ENCODE measurements at regions not wholly inside any gene's neighbourhood (a gene's known extent, or its start where the extent isn't known, plus 50 kb on each side); places are given as distances from the start of the nearest gene placed in this dataset.

- no peak for DNase-seq
Observed at GRCh38 chr15:39095218-39095879, 485.5 kb upstream of the THBS1 start.

- no peak for DNase-seq
Observed at GRCh38 chr15:39096608-39097205, 484.2 kb upstream of the THBS1 start.

- DNase-seq, result no peak
Observed at GRCh38 chr15:39099524-39099923, 481.4 kb upstream of the THBS1 start.

- no peak for DNase-seq
Observed at GRCh38 chr15:39100106-39100660, 480.7 kb upstream of the THBS1 start.

- DNase-seq, result no peak
Observed at GRCh38 chr15:39102431-39102830, 478.4 kb upstream of the THBS1 start.

GRCh38 chr15:39106950-39107349, 473.9 kb upstream of the THBS1 start:
- no peak for DNase-seq

GRCh38 chr15:39108021-39108420, 472.9 kb upstream of the THBS1 start:
- no peak for DNase-seq

GRCh38 chr15:39110336-39110735, 470.5 kb upstream of the THBS1 start:
- no peak for DNase-seq

- DNase-seq, result no peak
Observed at GRCh38 chr15:39110746-39111145, 470.1 kb upstream of the THBS1 start.

- DNase-seq, result no peak
Observed at GRCh38 chr15:39113741-39114140, 467.1 kb upstream of the THBS1 start.

GRCh38 chr15:39114690-39115378, 466.0 kb upstream of the THBS1 start:
- DNase-seq, result no peak

GRCh38 chr15:39115379-39116057, 465.4 kb upstream of the THBS1 start:
- no peak for DNase-seq

- no peak for DNase-seq
Observed at GRCh38 chr15:39118510-39118909, 462.4 kb upstream of the THBS1 start.

- no peak for DNase-seq
Observed at GRCh38 chr15:39124155-39124552, 456.7 kb upstream of the THBS1 start.

- no peak for DNase-seq
Observed at GRCh38 chr15:39124553-39125171, 456.2 kb upstream of the THBS1 start.

- DNase-seq, result no peak
Observed at GRCh38 chr15:39125226-39125625, 455.7 kb upstream of the THBS1 start.

GRCh38 chr15:39125904-39126303, 455.0 kb upstream of the THBS1 start:
- no peak for DNase-seq

- DNase-seq, result no peak
Observed at GRCh38 chr15:39127151-39127790, 453.6 kb upstream of the THBS1 start.

- no peak for DNase-seq
Observed at GRCh38 chr15:39127925-39128617, 452.8 kb upstream of the THBS1 start.

GRCh38 chr15:39128746-39129145, 452.1 kb upstream of the THBS1 start:
- DNase-seq, result no peak

- DNase-seq, result no peak
Observed at GRCh38 chr15:39130556-39131379, 450.1 kb upstream of the THBS1 start.
